Immature natural killer cell (primary cell): ENCODE measurements at regions not wholly inside any gene's neighbourhood (a gene's known extent, or its start where the extent isn't known, plus 50 kb on each side); places are given as distances from the start of the nearest gene placed in this dataset.

Experiments
- DNase-seq, 3 donors: peaks; one replicate each; pipeline ENCODE4 v3.0.0; 2022; ENCODE audit warnings: mixed read lengths in 1 of 3
- H3K27ac Mint-ChIP-seq, 6 donors: one replicate each; pipeline ENCODE4 v1.8.0; 2020; ENCODE audit warnings: mixed read lengths in 6 of 6, mild to moderate bottlenecking in 5 of 6, inconsistent platforms in 4 of 6, moderate library complexity in 3 of 6
- H3K27me3 Mint-ChIP-seq, 3 donors: one replicate each; pipeline ENCODE4 v1.8.0; 2020 to 2021; ENCODE audit warnings: low read depth in 3 of 3, mild to moderate bottlenecking in 3 of 3, mixed read lengths in 3 of 3, moderate library complexity in 3 of 3, inconsistent platforms in 1 of 3
- H3K36me3 Mint-ChIP-seq, 3 donors: one replicate each; pipeline ENCODE4 v1.8.0; 2020; ENCODE audit warnings: mixed read lengths in 3 of 3, inconsistent platforms in 2 of 3, mild to moderate bottlenecking in 2 of 3
- H3K4me1 Mint-ChIP-seq, 2 donors: one replicate each; pipeline ENCODE4 v1.8.0; 2020; ENCODE audit warnings: inconsistent platforms in 2 of 2, mild to moderate bottlenecking in 2 of 2, mixed read lengths in 2 of 2, moderate library complexity in 1 of 2
- H3K4me3 Mint-ChIP-seq, 5 donors: one replicate each; pipeline ENCODE4 v1.8.0; 2020; ENCODE audit warnings: mild to moderate bottlenecking in 5 of 5, mixed read lengths in 5 of 5, inconsistent platforms in 3 of 5, moderate library complexity in 3 of 5
- H3K9me3 Mint-ChIP-seq, 6 donors: one replicate each; pipeline ENCODE4 v1.8.0; 2020; ENCODE audit warnings: mild to moderate bottlenecking in 6 of 6, mixed read lengths in 6 of 6, inconsistent platforms in 4 of 6, moderate library complexity in 3 of 6

- Mint-ChIP-seq H3K4me1 (no peaks in the 10 kb centered on the region), H3K9me3 (peaks cover 0 to 11% (median 6%) of the 10 kb centered on the region in 6 donors), H3K27ac (no peak overlapping the region)
Observed at GRCh38 chr20:11035211-11035610, 361.4 kb upstream of the JAG1 start.

GRCh38 chr20:11041396-11041795 is 367.6 kb upstream of the JAG1 start:
- H3K4me1 Mint-ChIP-seq, result no peaks in the 10 kb centered on the region
- no peak overlapping the region for H3K4me3 Mint-ChIP-seq
- no peaks in the 10 kb centered on the region for H3K36me3 Mint-ChIP-seq
- peaks cover 0 to 12% (median 2%) of the 10 kb centered on the region in 6 donors for H3K9me3 Mint-ChIP-seq
- H3K27me3 Mint-ChIP-seq, result peaks cover 0 to 4% (median 0%) of the 10 kb centered on the region in 3 donors
- H3K27ac Mint-ChIP-seq, result no peak overlapping the region
- no peak for DNase-seq

More at GRCh38 chr20:11035211-11035610, 361.4 kb upstream of the JAG1 start:
- H3K4me3 Mint-ChIP-seq, result no peak overlapping the region
- DNase-seq, result no peak
- H3K27me3 Mint-ChIP-seq, result peaks cover 0 to 4% (median 0%) of the 10 kb centered on the region in 3 donors
- peaks cover 0 to 4% (median 4%) of the 10 kb centered on the region in 3 donors for H3K36me3 Mint-ChIP-seq

- Mint-ChIP-seq H3K4me1 (no peaks in the 10 kb centered on the region), H3K4me3 (no peak overlapping the region), H3K9me3 (peaks cover 0 to 12% (median 0%) of the 10 kb centered on the region in 6 donors), H3K36me3 (no peaks in the 10 kb centered on the region), H3K27me3 (peaks cover 0 to 4% (median 0%) of the 10 kb centered on the region in 3 donors), H3K27ac (no peak overlapping the region)
- no peak for DNase-seq
Observed at GRCh38 chr20:11043001-11043400, 369.2 kb upstream of the JAG1 start.

- H3K9me3 Mint-ChIP-seq, result peaks cover 0 to 12% (median 0%) of the 10 kb centered on the region in 6 donors
- no peak for DNase-seq
- H3K4me1 Mint-ChIP-seq, result no peaks in the 10 kb centered on the region
- H3K27ac Mint-ChIP-seq, result no peak overlapping the region
- no peaks in the 10 kb centered on the region for H3K36me3 Mint-ChIP-seq
- H3K27me3 Mint-ChIP-seq, result peaks cover 0 to 4% (median 0%) of the 10 kb centered on the region in 3 donors
- H3K4me3 Mint-ChIP-seq, result no peak overlapping the region
Observed at GRCh38 chr20:11044561-11044960, 370.8 kb upstream of the JAG1 start.

GRCh38 chr20:11045412-11046175 is 371.8 kb upstream of the JAG1 start:
- DNase-seq, result no peak
- no peak overlapping the region for H3K27ac Mint-ChIP-seq
- H3K4me3 Mint-ChIP-seq, result no peak overlapping the region
- no peaks in the 10 kb centered on the region for H3K36me3 Mint-ChIP-seq
- H3K4me1 Mint-ChIP-seq, result no peaks in the 10 kb centered on the region
- H3K27me3 Mint-ChIP-seq, result peaks cover 0 to 4% (median 0%) of the 10 kb centered on the region in 3 donors
- H3K9me3 Mint-ChIP-seq, result peaks cover 0 to 8% (median 0%) of the 10 kb centered on the region in 6 donors

GRCh38 chr20:11047559-11047958 is 373.8 kb upstream of the JAG1 start:
- no peak for DNase-seq
- no peak overlapping the region for H3K27ac Mint-ChIP-seq
- H3K4me3 Mint-ChIP-seq, result no peak overlapping the region
- peaks cover 0 to 4% (median 0%) of the 10 kb centered on the region in 3 donors for H3K27me3 Mint-ChIP-seq
- H3K36me3 Mint-ChIP-seq, result no peaks in the 10 kb centered on the region
- H3K4me1 Mint-ChIP-seq, result no peaks in the 10 kb centered on the region
- H3K9me3 Mint-ChIP-seq, result peaks cover 0 to 9% (median 0%) of the 10 kb centered on the region in 6 donors

GRCh38 chr20:11048739-11049138 is 374.9 kb upstream of the JAG1 start:
- DNase-seq, result no peak
- Mint-ChIP-seq H3K27ac (no peak overlapping the region), H3K4me1 (no peaks in the 10 kb centered on the region), H3K4me3 (no peak overlapping the region), H3K36me3 (no peaks in the 10 kb centered on the region), H3K27me3 (peaks cover 0 to 4% (median 0%) of the 10 kb centered on the region in 3 donors), H3K9me3 (peaks cover 0 to 10% (median 0%) of the 10 kb centered on the region in 6 donors)

- H3K36me3 Mint-ChIP-seq, result no peaks in the 10 kb centered on the region
- H3K9me3 Mint-ChIP-seq, result peaks cover 0 to 5% (median 0%) of the 10 kb centered on the region in 6 donors
- H3K27ac Mint-ChIP-seq, result no peak overlapping the region
- H3K27me3 Mint-ChIP-seq, result no peaks in the 10 kb centered on the region
- H3K4me3 Mint-ChIP-seq, result no peak overlapping the region
- no peaks in the 10 kb centered on the region for H3K4me1 Mint-ChIP-seq
- no peak for DNase-seq
Observed at GRCh38 chr20:11050350-11050749, 376.6 kb upstream of the JAG1 start.

- Mint-ChIP-seq H3K36me3 (no peaks in the 10 kb centered on the region), H3K4me3 (no peak overlapping the region), H3K9me3 (peaks cover 0 to 7% (median under 1%) of the 10 kb centered on the region in 6 donors), H3K27ac (no peak overlapping the region), H3K27me3 (no peaks in the 10 kb centered on the region), H3K4me1 (no peaks in the 10 kb centered on the region)
- no peak for DNase-seq
Observed at GRCh38 chr20:11051136-11051535, 377.3 kb upstream of the JAG1 start.

GRCh38 chr20:11053310-11053709 is 379.5 kb upstream of the JAG1 start:
- Mint-ChIP-seq H3K4me1 (no peaks in the 10 kb centered on the region), H3K9me3 (peaks cover 0 to 7% (median 3%) of the 10 kb centered on the region in 6 donors), H3K27me3 (no peaks in the 10 kb centered on the region), H3K36me3 (no peaks in the 10 kb centered on the region), H3K27ac (no peak overlapping the region), H3K4me3 (no peak overlapping the region)
- DNase-seq, result no peak

- Mint-ChIP-seq H3K27me3 (no peaks in the 10 kb centered on the region), H3K4me1 (no peaks in the 10 kb centered on the region), H3K27ac (no peak overlapping the region), H3K9me3 (peaks cover 0 to 7% (median 5%) of the 10 kb centered on the region in 6 donors), H3K36me3 (no peaks in the 10 kb centered on the region), H3K4me3 (no peak overlapping the region)
- DNase-seq, result no peak
Observed at GRCh38 chr20:11054266-11054993, 380.6 kb upstream of the JAG1 start.

- peaks cover 0 to 7% (median 5%) of the 10 kb centered on the region in 6 donors for H3K9me3 Mint-ChIP-seq
- no peaks in the 10 kb centered on the region for H3K4me1 Mint-ChIP-seq
- H3K27ac Mint-ChIP-seq, result no peak overlapping the region
- H3K4me3 Mint-ChIP-seq, result no peak overlapping the region
- H3K27me3 Mint-ChIP-seq, result no peaks in the 10 kb centered on the region
- no peaks in the 10 kb centered on the region for H3K36me3 Mint-ChIP-seq
- DNase-seq, result no peak
Observed at GRCh38 chr20:11056414-11056813, 382.6 kb upstream of the JAG1 start.

- no peak for DNase-seq
Observed at GRCh38 chr20:11057624-11058023, 383.8 kb upstream of the JAG1 start.

GRCh38 chr20:11059659-11060058 is 385.9 kb upstream of the JAG1 start:
- no peaks in the 10 kb centered on the region for H3K4me1 Mint-ChIP-seq
- DNase-seq, result no peak
- no peaks in the 10 kb centered on the region for H3K36me3 Mint-ChIP-seq
- H3K9me3 Mint-ChIP-seq, result peaks cover 0 to 6% (median 2%) of the 10 kb centered on the region in 6 donors
- no peak overlapping the region for H3K27ac Mint-ChIP-seq
- H3K27me3 Mint-ChIP-seq, result peaks cover 0 to 2% (median 0%) of the 10 kb centered on the region in 3 donors
- H3K4me3 Mint-ChIP-seq, result no peak overlapping the region

More at GRCh38 chr20:11057624-11058023, 383.8 kb upstream of the JAG1 start:
- Mint-ChIP-seq H3K4me3 (no peak overlapping the region), H3K36me3 (no peaks in the 10 kb centered on the region), H3K4me1 (no peaks in the 10 kb centered on the region), H3K27me3 (no peaks in the 10 kb centered on the region), H3K9me3 (peaks cover 0 to 6% (median 4%) of the 10 kb centered on the region in 6 donors), H3K27ac (no peak overlapping the region)
